Esophagus mucosa (tissue), 1 donor: ENCODE measurements at regions not wholly inside any gene's neighbourhood (a gene's known extent, or its start where the extent isn't known, plus 50 kb on each side); places are given as distances from the start of the nearest gene placed in this dataset.
"Not testable (repeated sequence)": the region's sequence is repeated elsewhere in the genome, so short reads cannot be mapped to it uniquely, and the experiment has no call there.

Source experiments
- ATAC-seq: fragments of 200-7000 bp; cut with Tn5 transposase; one replicate; pipeline ENCODE4 v1.9.1; 2020
- donor health status: DM: yes; HTN: yes; CAD: no.

DNA sequence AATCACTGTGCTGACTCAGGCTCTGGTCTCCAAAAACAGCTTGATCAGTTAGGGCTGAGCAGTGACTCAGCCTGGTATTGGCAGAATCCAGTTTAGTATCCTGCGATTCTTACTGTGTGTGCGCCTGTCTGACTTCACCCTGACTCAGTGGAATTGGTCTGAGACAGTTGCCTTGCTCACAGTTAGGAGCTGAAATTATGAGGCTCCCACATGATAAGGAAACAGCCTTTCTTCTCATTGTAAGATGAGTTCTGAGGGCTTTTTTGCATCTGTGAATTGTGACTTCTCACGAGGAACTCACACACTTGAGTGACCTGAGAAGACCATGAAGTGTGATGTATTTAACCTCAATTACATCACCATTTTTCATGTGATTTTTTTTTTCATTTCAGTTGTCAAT, 1282.4 kb downstream of the RPIA start:
- not testable (repeated sequence) for ATAC-seq

GRCh38 chr2:89979826-89980537, 1288.5 kb downstream of the RPIA start:
- not testable (repeated sequence) for ATAC-seq

DNA sequence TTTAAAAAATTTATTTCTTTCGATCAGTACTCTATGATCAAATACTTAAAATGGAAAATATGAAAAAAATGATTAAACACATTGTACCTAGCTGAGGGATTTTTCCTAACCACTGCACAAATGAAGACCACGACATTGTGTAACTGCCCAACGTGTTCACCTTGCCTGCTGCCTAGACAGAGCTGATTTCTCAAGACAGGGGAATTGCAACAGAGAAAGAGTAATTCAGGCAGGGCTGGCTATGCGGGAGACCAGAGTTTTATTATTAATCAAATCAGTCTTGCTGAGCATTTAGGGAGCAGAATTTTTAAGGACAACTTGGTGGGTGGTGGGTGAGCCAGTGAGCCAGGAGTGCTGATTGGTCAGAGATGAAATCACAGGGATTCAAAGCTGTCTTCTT, 1290.8 kb downstream of the RPIA start:
- ATAC-seq = not testable (repeated sequence)

GRCh38 chr2:89985650-89986049, 1294.2 kb downstream of the RPIA start:
- not testable (repeated sequence) for ATAC-seq

DNA sequence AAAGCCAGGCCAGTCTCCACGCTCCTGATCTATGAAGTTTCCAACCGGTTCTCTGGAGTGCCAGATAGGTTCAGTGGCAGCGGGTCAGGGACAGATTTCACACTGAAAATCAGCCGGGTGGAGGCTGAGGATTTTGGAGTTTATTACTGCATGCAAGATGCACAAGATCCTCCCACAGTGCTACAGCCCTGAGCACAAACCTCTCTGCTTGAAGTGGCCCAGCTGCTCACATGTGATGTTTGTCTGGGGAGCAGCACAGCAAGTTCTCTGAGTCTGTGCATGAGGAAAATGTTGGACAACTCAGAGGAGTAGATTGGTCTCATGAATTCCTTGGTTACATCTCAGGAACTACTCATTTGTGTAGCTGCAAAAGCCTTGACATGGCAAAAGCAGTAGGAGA, 1295.1 kb downstream of the RPIA start:
- ATAC-seq = not testable (repeated sequence)

- not testable (repeated sequence) for ATAC-seq
Observed at GRCh38 chr2:89996779-89997178, 1305.3 kb downstream of the RPIA start.

GRCh38 chr2:90004553-90004952, 1313.1 kb downstream of the RPIA start:
- not testable (repeated sequence) for ATAC-seq

GRCh38 chr2:90010442-90011100, 1319.1 kb downstream of the RPIA start:
- not testable (repeated sequence) for ATAC-seq

GRCh38 chr2:90011101-90011443, 1319.6 kb downstream of the RPIA start:
- not testable (repeated sequence) for ATAC-seq

DNA sequence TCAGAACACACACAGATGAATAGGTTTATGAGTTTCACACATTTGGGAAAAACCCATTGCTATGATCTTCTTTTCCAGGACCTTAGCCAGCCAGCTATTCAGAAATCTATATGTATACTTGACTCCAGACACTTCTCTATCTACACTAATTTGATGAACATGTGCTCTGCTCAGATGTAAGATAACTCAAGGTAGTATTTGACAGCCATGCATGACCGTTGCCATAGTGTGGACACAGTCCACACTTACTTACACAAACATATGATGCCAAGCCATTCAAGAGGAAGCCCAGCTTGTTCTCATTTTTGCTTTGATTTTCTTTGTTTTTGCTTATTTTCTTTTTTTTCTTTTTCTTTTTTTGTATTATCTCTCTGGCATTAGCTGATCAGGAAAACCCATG, 1328.4 kb downstream of the RPIA start:
- ATAC-seq = not testable (repeated sequence)

DNA sequence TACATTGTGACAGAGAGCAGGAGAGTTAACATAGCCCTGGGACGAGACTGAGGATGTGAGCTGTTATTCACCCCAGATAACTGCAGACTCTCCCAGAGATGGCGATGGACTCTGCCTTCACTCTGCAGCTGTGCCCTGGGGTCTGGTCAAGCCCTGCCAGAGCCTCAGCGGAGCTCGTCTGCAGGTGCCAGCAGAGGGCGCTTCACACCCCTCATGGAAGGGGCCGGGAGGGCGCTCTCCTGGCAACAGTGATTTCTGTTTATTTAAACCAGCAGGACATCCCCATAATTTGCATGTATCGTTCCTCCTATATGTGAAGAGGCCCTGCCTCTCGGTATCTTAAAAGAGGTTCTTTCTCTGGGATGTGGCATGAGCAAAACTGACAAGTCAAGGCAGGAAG, 1329.8 kb downstream of the RPIA start:
- not testable (repeated sequence) for ATAC-seq

- ATAC-seq = peak; percentile 56
Observed at GRCh38 chr2:90027231-90027643, 1335.8 kb downstream of the RPIA start.

- not testable (repeated sequence) for ATAC-seq
Observed at GRCh38 chr2:90028381-90029079, 1337.1 kb downstream of the RPIA start.

- ATAC-seq = not testable (repeated sequence)
Observed at GRCh38 chr2:90029080-90029428, 1337.6 kb downstream of the RPIA start.

GRCh38 chr2:90032269-90032668, 1340.8 kb downstream of the RPIA start:
- not testable (repeated sequence) for ATAC-seq

- ATAC-seq = not testable (repeated sequence)
Observed at GRCh38 chr2:90036335-90036734, 1344.9 kb downstream of the RPIA start.

DNA sequence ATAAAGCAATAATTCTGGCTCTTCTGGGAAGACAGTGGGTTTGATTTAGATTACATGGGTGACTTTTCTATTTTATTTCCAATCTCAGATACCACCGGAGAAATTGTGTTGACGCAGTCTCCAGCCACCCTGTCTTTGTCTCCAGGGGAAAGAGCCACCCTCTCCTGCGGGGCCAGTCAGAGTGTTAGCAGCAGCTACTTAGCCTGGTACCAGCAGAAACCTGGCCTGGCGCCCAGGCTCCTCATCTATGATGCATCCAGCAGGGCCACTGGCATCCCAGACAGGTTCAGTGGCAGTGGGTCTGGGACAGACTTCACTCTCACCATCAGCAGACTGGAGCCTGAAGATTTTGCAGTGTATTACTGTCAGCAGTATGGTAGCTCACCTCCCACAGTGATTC, 1347.6 kb downstream of the RPIA start:
- not testable (repeated sequence) for ATAC-seq

DNA sequence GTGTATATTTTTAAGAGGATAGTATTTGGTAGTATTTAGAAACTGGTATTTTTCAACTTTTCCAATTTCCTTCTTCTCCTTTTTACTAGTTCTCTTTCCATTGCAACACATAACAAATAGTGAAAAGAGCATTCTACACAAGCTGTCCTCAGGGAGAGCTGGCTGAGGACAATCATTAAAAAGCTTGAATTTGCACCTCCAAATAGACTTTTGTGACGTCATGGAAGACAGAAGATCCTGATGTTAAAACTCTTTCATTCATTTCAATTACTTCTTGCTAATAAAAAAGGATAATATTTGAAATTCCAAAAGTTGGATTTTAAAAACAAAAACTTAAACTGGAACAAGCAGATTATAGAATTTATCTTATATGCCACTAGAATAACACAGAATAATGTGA, 1356.3 kb downstream of the RPIA start:
- ATAC-seq = not testable (repeated sequence)

DNA sequence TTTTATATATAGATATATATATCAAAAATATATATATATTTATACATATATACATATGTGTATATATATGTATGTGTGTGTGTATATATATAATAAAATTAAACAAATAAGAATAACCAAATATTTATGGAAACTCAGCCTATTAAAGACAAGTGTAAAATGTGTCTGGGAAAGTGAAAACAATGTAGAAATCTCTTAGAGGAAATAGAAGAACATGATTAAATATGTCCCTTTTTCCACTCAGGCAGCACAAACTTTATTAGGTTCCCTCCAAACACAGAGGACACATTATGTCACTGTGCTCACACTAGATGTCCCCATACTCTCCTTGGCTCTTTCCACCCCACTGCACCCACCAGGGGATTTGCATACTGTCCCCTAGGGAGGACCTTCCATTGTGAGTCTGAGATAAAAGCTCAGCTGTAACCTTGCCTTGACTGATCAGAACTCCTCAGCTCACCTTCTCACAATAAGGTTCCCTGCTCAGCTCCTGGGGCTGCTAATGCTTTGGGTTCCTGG, 1360.7 kb downstream of the RPIA start:
- not testable (repeated sequence) for ATAC-seq

GRCh38 chr2:90069290-90069894, 1377.9 kb downstream of the RPIA start:
- peak; percentile 31 for ATAC-seq

DNA sequence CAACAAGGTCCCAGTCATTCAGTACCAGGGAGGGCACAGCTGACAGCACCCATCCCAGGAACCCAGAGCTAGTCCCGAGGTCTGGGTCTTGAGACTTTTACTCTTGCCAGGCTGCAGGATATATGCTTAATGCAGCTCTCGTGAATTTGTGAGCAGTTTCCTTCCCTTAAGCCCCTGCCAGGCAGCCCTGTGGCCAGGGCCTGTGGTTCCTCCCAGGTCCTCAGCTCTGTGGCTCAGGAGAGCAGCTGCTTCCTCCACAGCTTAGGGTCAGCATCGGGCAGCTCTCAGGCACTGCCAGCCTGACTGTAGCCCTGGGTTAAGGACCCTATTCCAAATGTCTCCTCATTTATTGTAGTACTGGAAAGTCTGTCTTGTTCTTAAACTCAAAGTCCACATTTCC, 1384.8 kb downstream of the RPIA start:
- ATAC-seq = no peak

DNA sequence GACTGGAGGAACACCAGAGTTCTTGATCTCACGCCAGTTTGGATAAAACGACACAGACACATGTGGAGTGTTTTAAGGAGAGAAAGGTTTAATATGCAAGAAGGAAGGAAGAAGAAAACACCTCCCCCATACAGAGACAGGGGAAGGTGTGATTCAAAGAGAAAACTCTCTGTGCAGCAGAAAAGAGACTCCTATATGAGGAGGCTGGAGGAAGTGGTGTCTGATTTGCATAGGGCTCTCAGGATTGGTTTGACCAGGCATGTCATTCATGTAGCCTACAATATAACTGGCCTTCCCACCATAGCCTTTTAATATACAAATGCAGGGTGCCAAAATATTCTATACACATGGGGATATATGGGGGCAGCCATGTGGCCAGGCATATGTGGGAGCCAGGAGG, 1386.5 kb downstream of the RPIA start:
- ATAC-seq = no peak

GRCh38 chr2:90079374-90079773, 1387.9 kb downstream of the RPIA start:
- ATAC-seq = no peak
